Liver (tissue), 8 donors: ENCODE measurements at regions not wholly inside any gene's neighbourhood (a gene's known extent, or its start where the extent isn't known, plus 50 kb on each side); places are given as distances from the start of the nearest gene placed in this dataset.

Experiments
- DNase-seq: peaks from one replicate; pipeline ENCODE4 v3.0.0-alpha.2; 2017; ENCODE audit warnings: low spot score
- H3K27ac ChIP-seq, 2 donors: one replicate each; pipeline ENCODE4 v1.7.0; 2013; ENCODE audit warnings: inconsistent platforms in 2 of 2, low read length in 2 of 2, control low read depth in 1 of 2, low read depth in 1 of 2, mild to moderate bottlenecking in 1 of 2
- H3K27me3 ChIP-seq, 4 donors: one replicate each; pipeline versions ENCODE4 v1.6.1 to v1.7.0; 2013; ENCODE audit warnings: low read length in 3 of 4, inconsistent platforms in 1 of 4, mild to moderate bottlenecking in 1 of 4, moderate library complexity in 1 of 4; ENCODE audit not compliant: control insufficient read depth in 4 of 4, insufficient read depth in 4 of 4
- H3K36me3 ChIP-seq, 4 donors: one replicate each; pipeline versions ENCODE4 v1.6.1 to v1.7.0; 2013; ENCODE audit warnings: low read length in 3 of 4, mild to moderate bottlenecking in 3 of 4, low read depth in 1 of 4, moderate library complexity in 1 of 4; ENCODE audit not compliant: control insufficient read depth in 4 of 4, insufficient read depth in 3 of 4
- H3K4me1 ChIP-seq, 4 donors: one replicate each; pipeline versions ENCODE4 v1.6.1 to v1.7.0; 2013; ENCODE audit warnings: low read length in 3 of 4, mild to moderate bottlenecking in 3 of 4, moderate library complexity in 1 of 4; ENCODE audit not compliant: control insufficient read depth in 4 of 4, insufficient read depth in 4 of 4
- H3K4me3 ChIP-seq, 3 donors: one replicate each; pipeline versions ENCODE4 v1.6.1 to v1.7.0; 2013; ENCODE audit warnings: low read length in 3 of 3, control low read depth in 1 of 3, low read depth in 1 of 3, mild to moderate bottlenecking in 1 of 3
- H3K9ac ChIP-seq, 2 donors: one replicate each; pipeline ENCODE4 v1.7.0; 2013; ENCODE audit warnings: low read length in 2 of 2, mild to moderate bottlenecking in 2 of 2, moderate library complexity in 2 of 2, control low read depth in 1 of 2, low read depth in 1 of 2
- H3K9me3 ChIP-seq, 4 donors: one replicate each; pipeline versions ENCODE4 v1.6.1 to v1.7.0; 2013; ENCODE audit warnings: low read length in 3 of 4; ENCODE audit not compliant: control insufficient read depth in 4 of 4
- HNF4A ChIP-seq, 2 donors: conservative IDR thresholded peaks; 2 replicates each; pipeline ENCODE4 v1.6.1; 2016; ENCODE audit warnings: antibody characterized with exemption in 2 of 2, mild to moderate bottlenecking in 2 of 2
- RAD21 ChIP-seq, 2 donors: IDR thresholded peaks; 2 replicates each; pipeline ENCODE4 v1.6.1; 2016; ENCODE audit warnings: antibody characterized with exemption in 2 of 2, mild to moderate bottlenecking in 2 of 2
- SP1 ChIP-seq: IDR thresholded peaks from 2 replicates; pipeline ENCODE4 v1.6.1; 2018; ENCODE audit warnings: antibody characterized with exemption, mild to moderate bottlenecking
- YY1 ChIP-seq: IDR thresholded peaks from 2 replicates; pipeline ENCODE4 v1.6.1; 2016; ENCODE audit warnings: antibody characterized with exemption, mild to moderate bottlenecking
- WGBS: extraction: QIAGEN DNeasy Blood & Tissue Kit; methylation state at CpG from one replicate; pipeline ENCODE4 v1.1.7; 2013; 5-methylcytosine and 5-hydroxymethylcytosine counted together
- TF ChIP-seq, protein P1 (sequence below): IDR thresholded peaks from 2 replicates; pipeline ENCODE4 v1.6.1; 2016; ENCODE audit warnings: antibody characterized with exemption, mild to moderate bottlenecking
- TF ChIP-seq, protein P2 (sequence below): IDR thresholded peaks from 2 replicates; pipeline ENCODE4 v1.6.1; 2016; ENCODE audit warnings: antibody characterized with exemption
- TF ChIP-seq, protein P3 (sequence below): IDR thresholded peaks from 2 replicates; pipeline ENCODE4 v1.6.1; 2016; ENCODE audit warnings: antibody characterized with exemption
- TF ChIP-seq, protein P4 (sequence below): fragments of 150-350 bp; IDR thresholded peaks from 2 replicates; pipeline ENCODE4 v1.5.1; 2017; ENCODE audit warnings: improper control_type of control experiment, low read depth, low read length; ENCODE audit not compliant: missing input control
- donor health status: healthy.
- donor health status: healthy.
- donor health status: healthy.
- donor health status: healthy.
- donor health status: healthy.

DNA sequence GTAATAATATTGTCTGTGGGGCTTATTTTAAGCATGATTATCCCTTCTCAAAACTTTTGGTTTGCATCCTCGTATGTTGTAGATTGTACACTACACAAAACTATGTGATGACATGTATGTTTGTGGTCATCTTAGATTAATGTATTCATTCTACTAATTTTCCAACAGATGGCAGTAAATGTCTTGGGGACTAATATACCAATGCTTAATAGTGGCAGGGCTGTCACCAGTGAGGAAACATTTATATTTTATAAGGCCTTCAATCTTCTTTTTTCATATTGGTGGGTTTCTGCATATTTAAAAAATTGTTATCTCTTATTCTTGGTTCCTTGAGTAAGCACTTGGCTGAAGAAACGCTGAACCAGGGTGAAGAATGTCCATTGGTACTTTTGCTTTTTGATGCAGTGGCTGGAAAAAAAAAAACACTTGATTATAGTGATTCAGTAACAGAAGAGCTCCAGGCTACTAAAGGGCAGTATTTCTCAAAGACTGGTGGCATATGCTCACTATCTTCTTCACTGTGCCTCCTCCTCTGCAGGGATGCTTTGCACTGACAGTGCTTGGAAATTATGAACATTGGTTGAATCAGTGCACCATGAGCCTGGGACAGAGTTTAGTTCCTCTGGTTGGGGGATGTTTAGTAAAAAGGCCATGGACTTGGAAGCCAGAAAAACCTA, 530.3 kb downstream of the RASEF start (continued):
- TF ChIP-seq, protein P1, sequence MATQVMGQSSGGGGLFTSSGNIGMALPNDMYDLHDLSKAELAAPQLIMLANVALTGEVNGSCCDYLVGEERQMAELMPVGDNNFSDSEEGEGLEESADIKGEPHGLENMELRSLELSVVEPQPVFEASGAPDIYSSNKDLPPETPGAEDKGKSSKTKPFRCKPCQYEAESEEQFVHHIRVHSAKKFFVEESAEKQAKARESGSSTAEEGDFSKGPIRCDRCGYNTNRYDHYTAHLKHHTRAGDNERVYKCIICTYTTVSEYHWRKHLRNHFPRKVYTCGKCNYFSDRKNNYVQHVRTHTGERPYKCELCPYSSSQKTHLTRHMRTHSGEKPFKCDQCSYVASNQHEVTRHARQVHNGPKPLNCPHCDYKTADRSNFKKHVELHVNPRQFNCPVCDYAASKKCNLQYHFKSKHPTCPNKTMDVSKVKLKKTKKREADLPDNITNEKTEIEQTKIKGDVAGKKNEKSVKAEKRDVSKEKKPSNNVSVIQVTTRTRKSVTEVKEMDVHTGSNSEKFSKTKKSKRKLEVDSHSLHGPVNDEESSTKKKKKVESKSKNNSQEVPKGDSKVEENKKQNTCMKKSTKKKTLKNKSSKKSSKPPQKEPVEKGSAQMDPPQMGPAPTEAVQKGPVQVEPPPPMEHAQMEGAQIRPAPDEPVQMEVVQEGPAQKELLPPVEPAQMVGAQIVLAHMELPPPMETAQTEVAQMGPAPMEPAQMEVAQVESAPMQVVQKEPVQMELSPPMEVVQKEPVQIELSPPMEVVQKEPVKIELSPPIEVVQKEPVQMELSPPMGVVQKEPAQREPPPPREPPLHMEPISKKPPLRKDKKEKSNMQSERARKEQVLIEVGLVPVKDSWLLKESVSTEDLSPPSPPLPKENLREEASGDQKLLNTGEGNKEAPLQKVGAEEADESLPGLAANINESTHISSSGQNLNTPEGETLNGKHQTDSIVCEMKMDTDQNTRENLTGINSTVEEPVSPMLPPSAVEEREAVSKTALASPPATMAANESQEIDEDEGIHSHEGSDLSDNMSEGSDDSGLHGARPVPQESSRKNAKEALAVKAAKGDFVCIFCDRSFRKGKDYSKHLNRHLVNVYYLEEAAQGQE = no peak
- TF ChIP-seq, protein P2, sequence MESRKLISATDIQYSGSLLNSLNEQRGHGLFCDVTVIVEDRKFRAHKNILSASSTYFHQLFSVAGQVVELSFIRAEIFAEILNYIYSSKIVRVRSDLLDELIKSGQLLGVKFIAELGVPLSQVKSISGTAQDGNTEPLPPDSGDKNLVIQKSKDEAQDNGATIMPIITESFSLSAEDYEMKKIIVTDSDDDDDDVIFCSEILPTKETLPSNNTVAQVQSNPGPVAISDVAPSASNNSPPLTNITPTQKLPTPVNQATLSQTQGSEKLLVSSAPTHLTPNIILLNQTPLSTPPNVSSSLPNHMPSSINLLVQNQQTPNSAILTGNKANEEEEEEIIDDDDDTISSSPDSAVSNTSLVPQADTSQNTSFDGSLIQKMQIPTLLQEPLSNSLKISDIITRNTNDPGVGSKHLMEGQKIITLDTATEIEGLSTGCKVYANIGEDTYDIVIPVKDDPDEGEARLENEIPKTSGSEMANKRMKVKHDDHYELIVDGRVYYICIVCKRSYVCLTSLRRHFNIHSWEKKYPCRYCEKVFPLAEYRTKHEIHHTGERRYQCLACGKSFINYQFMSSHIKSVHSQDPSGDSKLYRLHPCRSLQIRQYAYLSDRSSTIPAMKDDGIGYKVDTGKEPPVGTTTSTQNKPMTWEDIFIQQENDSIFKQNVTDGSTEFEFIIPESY = no peak

DNA sequence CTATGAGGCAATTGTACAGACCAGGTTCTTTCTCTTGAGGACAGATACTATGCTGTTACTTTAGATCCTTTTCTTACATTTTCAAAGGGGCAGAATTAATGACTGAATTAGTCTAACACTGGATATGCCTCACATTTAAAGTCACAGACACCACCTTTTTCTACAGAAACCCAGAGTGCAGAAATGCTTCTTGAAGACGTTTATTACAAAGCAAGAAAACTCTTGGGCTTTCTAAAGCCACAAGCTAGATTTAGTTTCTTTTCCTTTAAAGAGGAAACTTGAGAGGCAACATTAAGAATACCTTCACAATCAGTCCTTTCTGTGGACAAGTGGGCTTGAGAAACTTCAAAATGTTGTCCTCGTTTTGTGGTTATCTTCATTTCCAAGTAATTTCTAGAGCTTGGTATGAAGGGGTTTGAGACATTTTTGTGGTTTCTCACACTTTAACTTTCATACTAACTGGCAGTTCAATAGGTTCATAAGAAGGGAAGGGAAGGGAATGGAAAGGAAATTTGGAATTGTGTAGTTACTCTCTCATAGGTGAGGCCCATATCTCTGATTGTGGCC, 527.4 kb downstream of the RASEF start:
- WGBS = 74% methylated on average over 2 of the region's 2 CpGs
- Histone ChIP-seq H3K27ac (no peak overlapping the region), H3K9ac (no peak overlapping the region), H3K36me3 (no peaks in the 10 kb centered on the region), H3K27me3 (no peaks in the 10 kb centered on the region), H3K4me3 (no peak overlapping the region), H3K4me1 (peaks cover 0 to 2% (median 0%) of the 10 kb centered on the region in 4 donors), H3K9me3 (no peaks in the 10 kb centered on the region)
- no peak for DNase-seq
- no peak for TF ChIP-seq YY1
- no peak for TF ChIP-seq RAD21 (IDR thresholded peaks at IDR 0.05)
- TF ChIP-seq, protein P2 = no peak
- TF ChIP-seq, protein P3, sequence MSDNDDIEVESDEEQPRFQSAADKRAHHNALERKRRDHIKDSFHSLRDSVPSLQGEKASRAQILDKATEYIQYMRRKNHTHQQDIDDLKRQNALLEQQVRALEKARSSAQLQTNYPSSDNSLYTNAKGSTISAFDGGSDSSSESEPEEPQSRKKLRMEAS = no peak
- no peak for TF ChIP-seq HNF4A (conservative IDR thresholded peaks at IDR 0.05)
- TF ChIP-seq, protein P4, sequence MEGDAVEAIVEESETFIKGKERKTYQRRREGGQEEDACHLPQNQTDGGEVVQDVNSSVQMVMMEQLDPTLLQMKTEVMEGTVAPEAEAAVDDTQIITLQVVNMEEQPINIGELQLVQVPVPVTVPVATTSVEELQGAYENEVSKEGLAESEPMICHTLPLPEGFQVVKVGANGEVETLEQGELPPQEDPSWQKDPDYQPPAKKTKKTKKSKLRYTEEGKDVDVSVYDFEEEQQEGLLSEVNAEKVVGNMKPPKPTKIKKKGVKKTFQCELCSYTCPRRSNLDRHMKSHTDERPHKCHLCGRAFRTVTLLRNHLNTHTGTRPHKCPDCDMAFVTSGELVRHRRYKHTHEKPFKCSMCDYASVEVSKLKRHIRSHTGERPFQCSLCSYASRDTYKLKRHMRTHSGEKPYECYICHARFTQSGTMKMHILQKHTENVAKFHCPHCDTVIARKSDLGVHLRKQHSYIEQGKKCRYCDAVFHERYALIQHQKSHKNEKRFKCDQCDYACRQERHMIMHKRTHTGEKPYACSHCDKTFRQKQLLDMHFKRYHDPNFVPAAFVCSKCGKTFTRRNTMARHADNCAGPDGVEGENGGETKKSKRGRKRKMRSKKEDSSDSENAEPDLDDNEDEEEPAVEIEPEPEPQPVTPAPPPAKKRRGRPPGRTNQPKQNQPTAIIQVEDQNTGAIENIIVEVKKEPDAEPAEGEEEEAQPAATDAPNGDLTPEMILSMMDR = no peak
- no peak for TF ChIP-seq SP1
